ENCODE measurements at regions not wholly inside any gene's neighbourhood (a gene's known extent, or its start where the extent isn't known, plus 50 kb on each side); places are given as distances from the start of the nearest gene placed in this dataset.

- TF ChIP-seq ZNF462 (CRISPR knock-in tag; IDR thresholded peaks at IDR 0.05) (no peak), ZNF114 (CRISPR knock-in tag; IDR thresholded peaks at IDR 0.05) (no peak), EZH2 (IDR thresholded peaks at IDR 0.05; ENCODE audit: low read depth, unreplicated experiment) (no peak), ETS1 (IDR thresholded peaks at IDR 0.05) (no peak), STAT1 (IDR thresholded peaks at IDR 0.05; ENCODE audit: unreplicated experiment) (no peak), CREB1 (CRISPR knock-in tag; IDR thresholded peaks at IDR 0.05; ENCODE audit: low read depth) (no peak), REST (IDR thresholded peaks at IDR 0.05; ENCODE audit: unreplicated experiment) (no peak), NANOG (IDR thresholded peaks at IDR 0.05; ENCODE audit: borderline replicate concordance) (no peak), EZH2phosphoT487 (IDR thresholded peaks at IDR 0.05; ENCODE audit: unreplicated experiment) (no peak), ZNF331 (CRISPR knock-in tag; IDR thresholded peaks at IDR 0.05; ENCODE audit: low read depth) (no peak), POLR2AphosphoS5 (IDR thresholded peaks at IDR 0.05; ENCODE audit: low read depth) (no peak)
Observed at GRCh38 chr11:15671216-15671615, 556.5 kb downstream of the INSC start (continued).
